Activated CD8-positive, alpha-beta memory T cell treated with anti-CD3 and anti-CD28 coated beads for 48 hours (primary cell): ENCODE measurements at regions not wholly inside any gene's neighbourhood (a gene's known extent, or its start where the extent isn't known, plus 50 kb on each side); places are given as distances from the start of the nearest gene placed in this dataset.

Experiments
- DNase-seq, 3 experiments: peaks; one replicate each; pipeline ENCODE4 v3.0.0-alpha.2; 2020; ENCODE audit warnings: low read depth in 2 of 3, low spot score in 2 of 3

DNA sequence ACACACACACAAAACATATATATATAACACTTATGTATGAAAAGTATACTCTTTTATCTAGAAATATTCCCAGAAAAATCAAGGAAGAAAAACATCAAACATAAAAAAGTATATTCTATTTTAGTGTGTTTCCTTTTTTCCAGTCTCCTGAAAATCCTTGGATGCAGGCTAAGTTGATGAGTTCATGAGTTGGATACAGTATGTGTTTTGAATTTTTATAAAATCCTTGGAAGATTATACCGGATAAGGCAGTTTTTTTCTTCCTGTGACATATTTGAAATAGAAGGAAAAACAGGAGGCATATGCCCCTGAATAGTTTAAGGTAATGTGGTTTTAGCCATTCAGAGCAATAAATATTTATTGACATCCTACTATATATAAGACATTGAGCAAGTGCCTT lies 203.6 kb downstream of the SNX18 start:
- no peak for DNase-seq

DNA sequence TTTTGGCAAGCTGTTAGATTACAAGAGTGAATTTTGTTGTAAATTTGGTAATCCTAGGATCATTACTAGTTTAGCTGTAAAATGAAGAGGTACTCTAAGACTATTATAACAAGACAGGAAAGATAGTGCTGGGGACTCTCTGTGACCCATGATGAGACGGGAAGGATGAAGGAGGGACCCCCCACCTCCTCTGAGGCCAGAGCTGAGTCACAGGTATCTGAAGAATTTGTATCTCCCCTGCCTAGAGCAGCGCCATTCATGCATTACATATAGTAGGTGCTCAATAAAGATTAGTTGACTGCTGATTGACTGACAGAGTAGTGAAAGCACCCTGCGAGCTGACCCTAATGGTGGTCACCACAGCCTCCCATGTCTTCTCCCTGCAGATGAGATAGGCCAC lies 202.8 kb downstream of the SNX18 start:
- no peak for DNase-seq

DNA sequence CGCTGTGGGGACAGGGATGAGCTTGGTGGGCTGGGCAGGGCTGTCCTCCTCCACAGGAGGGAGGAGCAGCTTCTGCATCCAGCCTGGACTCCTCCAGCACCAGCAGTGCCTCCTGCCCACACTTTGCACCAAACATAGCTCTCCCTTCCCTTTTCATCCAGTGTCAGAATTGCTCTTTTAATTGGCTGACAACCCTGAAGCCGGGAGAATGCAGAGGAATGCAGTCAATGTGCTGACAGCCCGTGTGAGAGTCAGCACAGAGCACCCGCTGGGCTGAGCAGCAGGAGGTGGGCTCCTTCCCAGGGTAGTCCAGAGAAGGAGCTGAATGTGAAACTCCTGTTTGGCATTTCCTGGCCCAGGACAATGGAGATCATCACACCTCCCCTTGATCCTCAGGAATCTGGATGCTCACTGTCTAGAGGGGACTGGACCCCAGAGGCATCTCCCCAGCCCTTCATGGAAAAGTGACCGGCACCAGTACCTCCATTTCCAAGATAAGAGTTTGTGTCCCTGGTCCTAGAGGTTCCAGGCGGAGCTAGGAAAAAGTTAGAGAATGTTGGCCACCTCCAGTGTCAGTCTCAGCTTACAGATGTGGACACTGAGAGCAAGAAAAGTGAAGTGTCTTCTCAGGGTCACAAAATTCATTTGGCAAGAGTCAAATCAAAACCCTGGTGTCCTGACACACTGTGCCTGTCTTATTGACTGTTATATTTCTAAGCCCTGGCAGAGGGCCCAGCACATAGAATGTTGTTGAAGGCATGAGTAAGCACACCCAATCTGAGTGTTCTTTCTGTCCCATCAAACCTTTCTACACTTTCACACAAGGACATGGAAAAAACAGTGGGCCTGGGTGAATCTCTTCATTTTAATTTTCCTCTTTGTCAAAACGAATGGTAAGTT lies 202.1 kb downstream of the SNX18 start:
- no peak for DNase-seq

DNA sequence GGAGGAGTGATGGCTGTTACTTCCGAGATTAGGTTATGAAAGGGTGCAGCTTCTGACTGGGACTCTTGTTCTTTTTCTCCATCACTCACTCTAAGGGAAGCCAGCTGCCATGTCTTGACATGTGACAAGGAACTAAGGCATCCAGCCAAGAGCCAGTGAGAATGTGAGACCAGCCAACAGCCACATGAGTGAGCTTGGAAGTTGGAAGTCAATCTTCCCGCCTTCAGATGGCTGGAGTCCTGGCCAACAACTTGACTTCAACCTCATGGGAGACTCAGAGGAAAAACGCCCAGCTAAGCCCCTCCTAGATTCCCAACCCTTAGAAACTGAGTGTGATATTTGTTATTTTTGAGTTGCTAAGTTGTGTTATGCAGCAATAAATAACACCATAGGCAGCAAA lies 201.1 kb downstream of the SNX18 start:
- DNase-seq = no peak

DNA sequence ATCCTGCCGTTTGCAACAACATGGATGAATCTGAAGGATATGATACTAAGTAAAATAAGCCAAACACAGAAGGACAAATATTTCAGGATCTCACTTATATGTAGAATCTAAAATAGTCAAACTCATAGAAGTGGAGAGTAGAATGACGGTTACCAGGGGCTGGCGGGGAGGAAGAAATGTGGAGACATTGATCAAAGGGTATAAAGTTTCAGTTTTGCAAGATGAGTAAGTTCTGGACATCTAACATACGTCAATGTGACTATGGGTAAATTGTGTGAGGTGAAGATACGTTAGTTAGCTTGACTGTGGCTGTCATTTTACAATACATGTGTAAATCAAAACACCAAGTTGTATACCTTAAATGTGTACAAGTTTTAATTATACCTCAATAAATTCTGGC lies 200.3 kb downstream of the SNX18 start:
- DNase-seq = no peak

DNA sequence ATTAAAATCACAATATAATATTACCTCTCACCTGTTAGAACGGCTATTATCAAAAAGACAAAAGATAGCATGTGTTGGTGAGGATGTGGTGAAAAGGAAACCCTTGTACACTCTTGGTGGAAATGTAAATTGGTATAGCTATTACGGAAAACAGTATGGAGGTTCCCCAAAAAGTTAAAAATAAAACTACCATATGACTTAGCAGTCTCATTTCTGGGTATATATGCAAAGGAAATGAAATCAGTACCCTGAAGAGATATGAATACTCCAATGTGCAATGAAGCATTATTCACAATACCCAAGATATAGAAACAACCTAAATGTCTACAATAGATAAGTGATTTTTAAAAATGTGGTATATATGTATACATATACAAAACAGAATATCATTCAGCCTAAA lies 199.9 kb downstream of the SNX18 start:
- DNase-seq = no peak

DNA sequence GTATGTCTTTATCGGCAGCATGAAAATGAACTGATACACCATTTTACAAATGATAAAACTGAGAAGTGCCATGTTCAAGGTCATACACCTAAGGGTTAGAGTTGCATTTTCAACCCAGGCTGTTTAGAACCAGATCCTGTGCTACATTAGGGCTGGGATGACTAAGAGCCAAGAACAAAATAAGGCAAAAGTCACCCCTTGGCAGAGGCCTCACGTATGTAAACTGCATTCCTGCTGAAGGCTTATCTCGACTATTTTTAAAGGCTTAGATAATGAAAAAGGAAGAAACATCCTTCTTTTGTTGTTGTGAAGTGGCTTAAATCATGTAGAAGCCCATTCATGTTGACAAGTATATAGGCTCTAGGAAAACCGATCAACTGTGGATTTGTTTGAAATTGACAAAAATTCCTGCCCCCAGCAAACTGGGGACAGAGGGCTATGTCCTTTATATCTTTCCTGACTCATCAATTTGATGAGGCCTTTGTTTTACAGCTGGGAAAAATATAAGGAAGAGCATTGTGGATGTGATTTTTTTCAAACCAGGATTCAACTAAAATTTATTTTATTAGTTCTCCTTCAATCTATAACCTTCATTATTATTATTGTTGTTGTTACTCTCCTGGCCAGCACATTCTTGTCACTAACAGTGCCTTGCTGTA lies 196.5 kb downstream of the SNX18 start:
- no peak for DNase-seq

DNA sequence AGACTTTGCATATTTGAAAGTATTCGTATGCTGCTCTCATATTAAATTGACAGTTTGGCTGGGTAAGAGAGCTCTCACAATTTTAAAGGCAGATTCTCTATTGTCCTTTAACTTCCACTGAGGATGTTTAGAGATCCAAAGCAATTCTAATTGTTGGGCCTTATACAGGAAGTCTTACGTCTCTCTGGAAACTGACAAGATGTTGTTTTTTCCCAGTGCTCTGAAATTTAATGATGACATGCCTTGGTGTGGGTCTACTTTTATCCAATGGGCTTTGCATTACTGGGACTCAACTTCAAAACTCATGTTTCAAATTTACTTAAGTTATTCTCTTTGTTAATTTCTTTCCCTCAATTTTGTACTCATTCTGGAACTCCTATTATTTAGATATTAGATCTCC lies 191.5 kb downstream of the SNX18 start:
- no peak for DNase-seq

DNA sequence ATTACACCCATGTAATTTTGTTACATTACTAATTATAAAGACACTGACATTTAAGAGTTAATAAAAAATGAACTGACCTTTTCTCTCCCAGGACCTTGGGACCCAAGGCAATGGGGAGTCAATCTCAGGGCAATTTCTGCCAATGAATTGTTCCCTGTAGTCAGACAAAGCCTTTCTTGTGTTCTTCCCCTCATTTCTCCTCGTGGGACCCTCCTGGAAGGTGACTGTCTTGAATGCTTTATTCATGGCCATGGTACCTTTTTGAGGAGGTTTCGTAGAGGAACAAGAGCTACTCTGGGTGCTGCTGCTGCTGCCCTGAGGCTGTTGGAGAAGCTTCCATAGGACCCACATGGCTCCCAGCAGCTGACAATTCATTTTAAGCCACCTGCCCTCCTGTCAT lies 190.3 kb downstream of the SNX18 start:
- DNase-seq = no peak

DNA sequence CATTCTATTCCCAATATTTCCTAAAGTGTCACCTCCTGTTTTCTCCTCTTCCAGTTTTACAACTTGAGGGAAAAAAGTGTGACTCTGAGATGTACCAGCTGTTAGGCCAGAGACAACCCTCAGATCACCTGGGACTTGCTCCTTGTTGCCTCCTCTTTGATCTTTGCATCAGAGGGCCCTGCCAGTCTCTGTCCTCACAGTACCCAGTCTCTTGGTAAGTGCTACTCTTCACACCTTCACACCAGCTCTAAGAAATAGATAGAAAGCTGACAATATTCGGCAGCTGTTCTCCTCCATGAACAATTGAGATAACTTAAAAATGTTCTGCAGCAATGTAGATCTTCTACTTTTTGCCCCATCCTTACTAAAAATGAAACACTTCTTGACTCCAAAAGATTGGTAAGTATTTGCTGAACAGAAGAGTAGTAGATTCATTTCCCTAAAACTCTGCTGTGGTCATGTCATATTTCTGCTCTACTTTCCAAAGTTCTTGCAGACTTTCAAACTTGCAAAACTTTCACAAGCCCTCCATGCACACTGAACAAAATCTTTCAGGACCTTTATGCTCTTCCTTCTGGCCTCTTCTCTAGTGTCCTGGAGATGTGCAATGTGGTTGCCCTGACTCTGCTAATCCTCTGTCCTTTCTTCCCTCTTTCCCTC lies 188.6 kb downstream of the SNX18 start:
- no peak for DNase-seq

DNA sequence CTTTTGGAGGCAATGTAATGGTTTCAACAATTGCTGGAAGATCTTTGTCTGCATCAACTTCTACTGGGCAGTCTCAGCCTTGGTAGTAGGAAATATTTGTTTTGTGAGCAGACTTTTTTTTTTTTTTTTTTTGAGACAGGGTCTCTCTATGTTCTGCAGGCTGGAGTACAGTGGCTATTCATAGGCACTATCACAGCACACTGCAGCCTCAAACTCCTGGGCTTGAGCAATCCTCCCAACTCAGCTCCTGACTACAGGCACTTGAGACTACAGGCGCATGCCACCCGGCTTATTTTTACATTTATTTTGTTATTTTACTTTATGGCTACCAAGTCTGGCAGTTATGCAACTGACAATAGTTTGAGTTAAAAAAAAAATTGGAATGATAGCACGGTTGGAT lies 187.3 kb downstream of the SNX18 start:
- DNase-seq = no peak

DNA sequence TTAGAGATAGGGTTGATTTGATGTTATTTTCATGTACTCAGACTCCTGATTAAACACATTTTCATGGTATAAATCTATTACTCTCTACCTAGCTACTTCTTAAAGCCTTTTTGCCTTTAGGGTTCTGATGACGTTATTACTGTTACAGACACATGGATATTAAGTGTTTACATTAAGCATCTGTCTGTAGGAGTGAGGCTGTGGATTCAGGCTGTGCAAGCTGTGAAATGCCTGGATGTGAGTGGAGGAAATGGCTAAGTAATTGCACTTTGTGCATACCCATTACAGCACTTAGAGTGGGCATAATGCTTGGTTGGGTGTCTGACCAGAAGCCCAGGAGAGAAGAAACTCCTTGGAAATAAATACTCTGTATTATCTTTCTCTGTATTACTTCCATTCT lies 186.8 kb downstream of the SNX18 start:
- DNase-seq = no peak

DNA sequence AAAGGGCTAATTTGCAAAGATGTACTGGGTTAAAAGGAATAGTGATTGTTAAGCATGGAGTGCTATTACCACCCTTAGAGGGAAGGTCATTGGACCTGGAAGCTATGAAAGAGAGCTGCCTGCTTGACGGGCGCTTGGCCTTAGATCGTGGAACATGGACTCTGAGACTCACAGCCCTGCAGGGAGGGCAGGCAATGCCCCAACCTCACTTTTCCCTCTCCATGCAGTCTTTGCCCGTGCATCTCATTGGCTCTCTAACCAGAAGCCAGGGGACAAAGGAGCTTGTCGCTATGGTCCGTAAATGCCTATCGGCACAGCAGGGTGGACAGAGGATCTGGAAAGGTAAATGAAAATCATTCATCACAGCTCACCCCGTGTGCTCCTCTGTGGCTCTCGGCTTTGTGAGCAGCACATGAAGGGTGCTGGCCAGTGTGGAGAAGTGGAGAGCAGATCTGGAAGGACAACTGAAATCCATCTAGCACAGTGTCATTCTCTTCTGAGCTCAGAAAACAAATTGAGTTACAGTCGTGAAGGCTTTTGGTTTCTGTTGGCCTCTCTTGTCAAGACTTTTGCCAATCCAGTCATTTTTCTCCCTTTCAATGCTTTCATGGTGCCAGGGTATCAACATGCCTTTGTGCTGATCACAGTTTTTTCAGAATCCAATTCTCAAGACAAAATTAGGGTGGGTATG lies 186.2 kb downstream of the SNX18 start:
- no peak for DNase-seq

DNA sequence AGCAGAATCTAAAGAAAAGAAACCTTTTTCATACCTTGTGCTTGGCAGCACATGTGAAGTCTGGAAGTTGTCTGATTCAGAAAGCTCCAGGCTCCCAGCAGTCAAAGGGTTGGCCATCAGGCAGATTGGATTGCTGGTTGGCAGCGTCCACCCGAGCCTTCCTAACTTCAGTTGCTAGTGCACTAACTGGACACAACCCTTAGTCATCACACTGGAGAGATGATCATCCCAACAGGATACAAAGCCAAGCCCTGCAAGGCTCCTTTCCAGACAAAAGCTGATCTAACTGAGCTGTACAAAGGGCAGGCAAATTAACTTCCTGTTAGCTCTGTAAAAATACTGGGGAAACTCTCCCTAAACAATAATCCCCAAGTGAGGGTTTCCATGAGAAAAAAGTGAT lies 185.6 kb downstream of the SNX18 start:
- DNase-seq = no peak

DNA sequence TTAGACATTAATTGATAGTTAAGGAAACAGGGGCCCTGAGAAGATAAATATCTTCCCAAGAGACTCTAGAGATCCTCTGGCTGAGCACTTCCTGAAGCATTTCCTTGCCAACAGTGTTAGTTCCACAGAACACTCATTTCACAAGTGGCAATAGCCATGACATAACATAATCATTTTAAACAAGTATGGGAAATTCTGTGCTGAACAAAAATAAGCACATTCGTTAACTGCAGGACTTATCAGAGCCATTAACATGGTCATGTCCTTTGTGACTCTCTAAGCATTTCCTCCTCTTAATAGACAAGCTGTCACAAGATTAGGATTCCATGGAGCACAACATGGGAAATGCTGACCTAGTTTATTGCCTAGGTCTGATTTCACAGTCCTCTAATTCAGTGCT lies 184.9 kb downstream of the SNX18 start:
- DNase-seq = no peak

DNA sequence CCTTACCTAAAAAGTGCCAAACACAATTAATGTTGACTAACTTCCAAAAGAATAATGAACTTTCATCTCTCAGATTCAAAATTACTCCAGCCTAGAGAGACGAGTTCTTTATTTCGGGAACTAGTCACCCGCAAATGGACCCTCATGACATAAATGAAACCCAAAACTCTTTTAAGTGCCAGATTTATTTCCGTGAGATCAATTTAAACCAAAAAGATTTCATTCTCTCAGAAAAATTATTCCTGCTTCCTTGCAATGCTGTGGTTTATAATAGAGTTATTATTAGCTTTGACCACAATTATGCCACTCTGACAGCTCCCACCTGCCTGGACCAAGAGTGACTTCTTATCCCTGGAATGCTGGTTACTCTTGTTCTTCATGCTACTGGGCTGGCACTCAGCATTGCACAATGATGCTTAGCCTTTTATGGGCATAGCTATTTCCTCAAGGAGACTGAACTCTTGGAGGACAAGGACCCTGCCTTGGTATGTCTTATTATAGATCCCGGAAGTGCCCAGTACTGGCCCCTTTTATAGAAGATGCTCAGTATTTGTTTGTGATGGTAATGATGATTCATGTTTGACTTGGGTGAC lies 183.5 kb downstream of the SNX18 start:
- DNase-seq = no peak

DNA sequence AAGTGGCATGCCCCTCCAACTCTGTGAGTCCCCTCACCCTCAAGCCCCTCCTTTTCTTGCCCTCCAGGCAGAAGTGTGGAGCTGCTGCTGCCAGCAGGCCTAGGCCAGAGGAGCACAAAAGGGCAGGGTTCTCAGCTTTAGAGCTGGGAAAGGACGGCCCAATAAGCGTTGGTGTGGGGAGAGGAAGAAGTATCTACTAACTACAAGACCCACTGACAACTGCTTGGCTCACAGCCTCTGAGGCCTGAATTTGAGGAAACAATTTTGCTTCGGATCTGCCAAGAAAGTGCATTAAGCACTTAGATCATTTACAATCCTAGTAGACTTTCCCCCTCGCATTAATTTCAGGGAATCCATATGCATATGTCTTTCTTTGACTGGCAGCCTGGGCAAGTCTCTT lies 179.4 kb downstream of the SNX18 start:
- no peak for DNase-seq

DNA sequence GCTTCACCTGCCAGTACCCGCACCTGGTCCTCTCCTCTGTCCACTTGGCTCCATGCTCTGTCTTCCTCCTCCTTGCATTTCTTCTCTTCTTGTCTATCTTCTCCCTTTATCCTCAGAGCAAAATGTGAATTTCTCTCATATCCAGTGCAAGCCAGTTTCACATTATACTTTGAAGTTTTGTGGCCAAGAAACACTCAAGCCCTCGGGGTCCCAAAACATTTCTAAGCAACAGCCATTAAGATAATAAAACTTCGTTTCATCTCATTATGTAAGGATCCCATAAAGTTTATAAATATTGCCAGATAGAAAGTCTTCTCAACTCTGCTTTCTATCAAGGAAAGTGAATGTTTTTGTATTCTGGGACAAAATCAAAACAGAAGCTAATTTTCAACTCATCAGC lies 178.8 kb downstream of the SNX18 start:
- DNase-seq = no peak

DNA sequence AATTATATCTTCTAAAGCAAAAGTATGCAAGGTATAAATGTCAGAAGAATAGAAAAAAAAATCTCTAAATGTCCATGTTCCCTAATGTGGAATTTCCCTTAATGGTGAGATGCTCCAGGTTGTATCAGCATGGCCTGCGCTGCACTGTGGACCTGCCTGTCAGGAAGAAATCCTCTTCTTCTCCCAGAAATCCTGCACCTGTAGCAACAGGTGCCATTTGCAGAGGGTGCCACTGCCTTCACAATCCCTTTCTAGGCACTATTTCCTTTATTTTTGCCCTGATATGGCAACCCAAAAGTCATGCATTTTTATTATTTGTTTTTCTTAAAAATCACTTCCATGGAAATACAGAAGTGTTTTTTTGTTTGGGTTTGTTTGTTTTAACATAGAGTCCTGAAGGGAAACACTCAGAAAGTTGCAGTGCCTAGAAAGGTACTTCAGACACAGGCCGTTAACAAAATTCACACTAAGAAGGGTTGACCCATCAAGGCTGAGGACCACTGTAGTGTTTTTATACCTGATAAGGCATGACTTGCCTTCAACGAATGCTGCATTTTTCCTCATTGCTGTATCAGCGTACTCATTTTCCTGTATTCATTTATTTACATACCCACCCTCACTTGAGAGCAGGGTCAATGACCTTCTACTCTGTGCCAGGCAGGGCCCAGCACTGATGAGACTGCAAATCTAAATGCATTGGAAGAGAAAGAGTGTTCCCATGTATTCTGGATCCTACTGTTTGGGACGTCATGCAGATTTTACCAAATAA lies 177.8 kb downstream of the SNX18 start:
- no peak for DNase-seq

DNA sequence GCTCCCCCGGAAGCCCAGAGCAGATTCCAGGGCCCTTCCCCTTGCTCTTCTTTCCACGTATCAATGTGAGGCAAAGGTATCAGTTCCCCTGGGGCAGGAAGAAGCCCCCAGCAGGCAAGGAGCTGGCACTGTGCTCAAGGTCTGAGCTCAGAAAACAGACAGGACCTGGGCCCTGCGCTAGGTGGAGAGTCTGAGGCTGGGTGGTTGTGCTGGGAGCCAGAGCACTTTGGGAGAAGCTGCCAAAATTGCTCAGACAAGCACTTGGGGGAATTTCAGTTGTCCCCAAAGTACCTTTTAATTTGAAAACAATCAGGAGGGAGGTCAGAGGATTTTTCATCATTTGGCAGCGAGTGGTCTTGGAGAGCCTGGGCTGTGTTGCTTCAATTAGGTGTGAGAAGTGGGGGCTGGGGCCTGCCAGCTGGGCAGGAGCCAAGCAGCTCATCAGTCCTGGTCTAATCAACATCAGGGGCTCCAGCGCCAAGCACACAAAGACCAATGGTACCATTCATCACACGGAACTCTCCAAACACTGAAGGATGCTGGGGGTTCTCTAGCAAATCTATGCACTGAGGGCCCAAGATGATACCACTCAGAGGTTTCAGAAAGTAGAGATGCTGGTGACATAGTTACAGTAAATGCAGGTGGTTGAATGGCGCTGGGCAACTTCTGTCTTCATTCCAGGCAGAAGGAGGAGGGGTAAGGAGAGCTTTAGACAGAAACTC lies 176.5 kb downstream of the SNX18 start:
- no peak for DNase-seq
